Mucosa of descending colon (tissue), 3 donors: ENCODE measurements at regions not wholly inside any gene's neighbourhood (a gene's known extent, or its start where the extent isn't known, plus 50 kb on each side); places are given as distances from the start of the nearest gene placed in this dataset.

Experiments used
- ATAC-seq: fragments of 200-7000 bp; cut with Tn5 transposase; one replicate; pipeline ENCODE4 v1.9.1; 2020; ENCODE audit warnings: mild to moderate bottlenecking, moderate library complexity
- DNase-seq, 3 donors: peaks; one replicate each; pipeline ENCODE4 v3.0.0-alpha.2; 2020
- H3K36me3 ChIP-seq: fragments of 200-600 bp; one replicate; pipeline ENCODE4 v1.8.0; 2021; ENCODE audit warnings: low read depth, mild to moderate bottlenecking
- H3K4me1 ChIP-seq: fragments of 200-600 bp; one replicate; pipeline ENCODE4 v1.8.0; 2021; ENCODE audit warnings: low read depth, mild to moderate bottlenecking
- H3K4me3 ChIP-seq: fragments of 200-600 bp; one replicate; pipeline ENCODE4 v1.8.0; 2021; ENCODE audit warnings: mild to moderate bottlenecking
- H3K9me3 ChIP-seq: fragments of 200-600 bp; one replicate; pipeline ENCODE4 v1.8.0; 2021; ENCODE audit warnings: mild to moderate bottlenecking
- intact Hi-C, 2 donors: fragments of 100-400 bp; cut with DNase I in 1 of 2; cut with micrococcal nuclease in 1 of 2; formaldehyde crosslinking; loops; one replicate each; pipeline versions ENCODE4 v1.11.0 to v1.11.1; 2022; cut with DNase I, micrococcal nuclease
- TF ChIP-seq, protein P1 (sequence below): fragments of 200-600 bp; IDR thresholded peaks from one replicate; pipeline ENCODE4 v1.8.0; 2022; ENCODE audit warnings: antibody characterized with exemption, mild to moderate bottlenecking
- donor health status: DM: no; HTN: no; CAD: no; lungs with moderate emphysema.
- donor health status: DM: no; HTN: no; CAD: no.
- donor health status: DM: no; HTN: yes; CAD: no.

DNA sequence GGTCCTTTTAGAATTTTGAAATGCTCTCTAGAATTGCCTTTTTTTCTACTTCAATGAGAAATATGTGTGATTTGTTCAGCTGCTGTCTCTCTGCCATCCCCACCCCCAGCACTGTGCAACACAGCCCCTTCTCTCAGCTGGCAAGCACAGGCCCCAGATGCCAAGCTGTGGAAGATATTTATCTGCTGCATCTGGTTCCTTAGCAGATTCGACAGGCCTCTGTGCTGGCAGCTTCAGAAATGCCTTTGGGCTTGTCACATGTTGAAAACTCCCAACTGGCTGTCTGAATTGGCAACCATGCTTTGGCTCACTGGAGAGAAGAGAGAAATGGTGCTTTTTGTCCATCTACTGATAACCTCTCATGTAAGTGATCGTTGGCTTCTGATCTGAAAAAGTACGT, 206.7 kb upstream of the C1orf87 start:
- H3K4me3 ChIP-seq = no peak overlapping the region
- H3K9me3 ChIP-seq = no peaks in the 10 kb centered on the region
- ATAC-seq (no peak), DNase-seq (no peak)
- H3K36me3 ChIP-seq = no peaks in the 10 kb centered on the region
- TF ChIP-seq, protein P1, sequence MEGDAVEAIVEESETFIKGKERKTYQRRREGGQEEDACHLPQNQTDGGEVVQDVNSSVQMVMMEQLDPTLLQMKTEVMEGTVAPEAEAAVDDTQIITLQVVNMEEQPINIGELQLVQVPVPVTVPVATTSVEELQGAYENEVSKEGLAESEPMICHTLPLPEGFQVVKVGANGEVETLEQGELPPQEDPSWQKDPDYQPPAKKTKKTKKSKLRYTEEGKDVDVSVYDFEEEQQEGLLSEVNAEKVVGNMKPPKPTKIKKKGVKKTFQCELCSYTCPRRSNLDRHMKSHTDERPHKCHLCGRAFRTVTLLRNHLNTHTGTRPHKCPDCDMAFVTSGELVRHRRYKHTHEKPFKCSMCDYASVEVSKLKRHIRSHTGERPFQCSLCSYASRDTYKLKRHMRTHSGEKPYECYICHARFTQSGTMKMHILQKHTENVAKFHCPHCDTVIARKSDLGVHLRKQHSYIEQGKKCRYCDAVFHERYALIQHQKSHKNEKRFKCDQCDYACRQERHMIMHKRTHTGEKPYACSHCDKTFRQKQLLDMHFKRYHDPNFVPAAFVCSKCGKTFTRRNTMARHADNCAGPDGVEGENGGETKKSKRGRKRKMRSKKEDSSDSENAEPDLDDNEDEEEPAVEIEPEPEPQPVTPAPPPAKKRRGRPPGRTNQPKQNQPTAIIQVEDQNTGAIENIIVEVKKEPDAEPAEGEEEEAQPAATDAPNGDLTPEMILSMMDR = no peak
- intact Hi-C loops = loop anchor here in 1 of 2 donors (10.0 kb wide), 1 partner anchor 485 kb away; no protein-coding TSS in a partner anchor
- no peaks in the 10 kb centered on the region for H3K4me1 ChIP-seq

DNA sequence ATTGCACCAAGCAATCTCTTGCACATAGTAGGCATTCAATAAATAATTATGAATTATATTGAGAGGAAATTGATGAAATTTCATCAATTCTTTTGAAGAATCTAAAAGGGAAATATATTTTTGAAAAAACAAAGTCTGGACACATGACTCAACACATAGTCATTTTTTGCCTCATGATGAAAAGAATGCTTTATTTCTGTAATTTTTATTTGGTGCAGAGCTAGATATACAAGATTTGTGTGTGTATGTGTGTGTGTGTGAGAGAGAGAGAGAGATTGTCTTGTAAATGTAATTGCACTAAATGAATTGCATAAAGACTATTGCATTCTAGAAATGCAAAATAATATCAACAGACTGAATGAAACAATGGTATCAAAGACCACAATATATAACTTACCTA, 206.2 kb upstream of the C1orf87 start:
- no peak overlapping the region for H3K4me3 ChIP-seq
- H3K36me3 ChIP-seq = no peaks in the 10 kb centered on the region
- no peaks in the 10 kb centered on the region for H3K9me3 ChIP-seq
- no peak for DNase-seq
- H3K4me1 ChIP-seq = no peaks in the 10 kb centered on the region
- ATAC-seq = no peak
- TF ChIP-seq, protein P1 = no peak
- intact Hi-C loops = loop anchor here in 1 of 2 donors (10.0 kb wide), 1 partner anchor 485 kb away; no protein-coding TSS in a partner anchor

DNA sequence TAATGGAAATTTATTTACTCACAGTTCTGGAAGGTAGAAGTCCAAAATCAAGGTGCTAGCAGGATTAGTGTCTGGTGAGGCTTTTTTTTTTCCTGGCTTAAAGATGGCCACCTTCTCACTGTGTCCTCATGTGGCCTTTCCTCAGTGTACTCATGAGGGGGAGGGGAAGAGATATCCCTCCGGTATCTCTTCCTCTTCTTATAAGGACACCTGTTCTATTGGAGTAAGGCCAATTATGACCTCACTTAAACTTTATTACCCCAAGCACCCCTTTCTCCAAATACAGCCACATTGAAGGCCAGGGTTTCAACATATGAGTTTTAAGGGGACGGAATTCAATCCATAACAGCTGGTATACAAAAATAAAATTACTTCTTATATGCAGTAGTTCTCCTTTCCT, 203.7 kb upstream of the C1orf87 start:
- Histone ChIP-seq H3K36me3 (no peaks in the 10 kb centered on the region), H3K4me3 (no peak overlapping the region), H3K9me3 (no peaks in the 10 kb centered on the region), H3K4me1 (no peaks in the 10 kb centered on the region)
- TF ChIP-seq, protein P1 = no peak
- DNase-seq = no peak
- intact Hi-C loops = no loop called here
- ATAC-seq = no peak

- Histone ChIP-seq H3K9me3 (no peaks in the 10 kb centered on the region), H3K4me3 (no peak overlapping the region), H3K36me3 (no peaks in the 10 kb centered on the region), H3K4me1 (no peaks in the 10 kb centered on the region)
- DNase-seq (no peak), ATAC-seq (no peak)
- TF ChIP-seq, protein P1 = no peak
- intact Hi-C loops = no loop called here
These were observed 201.1 kb upstream of the C1orf87 start for GRCh38 chr1:60274422-60275290.

- DNase-seq (no peak), ATAC-seq (no peak)
- intact Hi-C loops = no loop called here
- H3K4me3 ChIP-seq = no peak overlapping the region
- no peaks in the 10 kb centered on the region for H3K9me3 ChIP-seq
- H3K4me1 ChIP-seq = no peaks in the 10 kb centered on the region
- TF ChIP-seq, protein P1 = no peak
- no peaks in the 10 kb centered on the region for H3K36me3 ChIP-seq
These were observed 199.6 kb upstream of the C1orf87 start for GRCh38 chr1:60273185-60273584.
